Activated CD4-positive, CD25-positive, alpha-beta regulatory T cell (primary cell): ENCODE measurements at regions not wholly inside any gene's neighbourhood (a gene's known extent, or its start where the extent isn't known, plus 50 kb on each side); places are given as distances from the start of the nearest gene placed in this dataset.

Experiments used
- DNase-seq, 4 experiments: peaks; one replicate each; lab custom pipeline; 2025; lab: John Stamatoyannopoulos, UW

DNA sequence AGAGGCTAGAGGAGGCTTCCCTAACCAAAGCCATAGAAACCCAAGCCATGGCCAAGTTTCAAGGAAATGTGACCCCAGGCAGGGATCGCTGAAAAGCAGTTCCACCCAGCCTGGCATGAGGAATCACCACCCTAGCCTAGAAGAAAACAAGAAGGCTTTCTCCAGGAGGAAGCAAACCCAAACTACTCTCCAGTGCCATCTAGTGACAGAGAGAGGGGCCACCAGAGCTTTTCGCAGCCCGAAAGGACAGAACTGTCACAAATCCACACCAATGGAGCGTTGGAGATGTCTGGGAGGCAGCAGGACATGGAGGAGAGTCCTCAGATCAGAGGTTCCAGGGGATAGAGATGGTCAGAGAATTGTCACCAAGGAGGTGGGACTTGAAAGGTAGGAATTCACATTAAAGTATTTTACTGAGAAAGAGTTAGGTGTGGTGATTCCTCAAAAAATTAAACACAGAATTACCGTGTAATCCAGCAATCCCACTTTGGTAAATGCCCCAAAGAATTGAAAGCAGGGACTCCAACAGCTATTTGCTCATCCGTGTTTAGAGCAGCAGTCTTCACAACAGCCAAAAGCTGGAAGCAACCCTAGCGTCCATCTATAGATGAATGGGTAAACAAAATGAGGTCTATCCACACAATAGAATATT, 67.3 kb upstream of the NUP50 start:
- peak in 2 of 4 experiments; percentile 8 to 13 for DNase-seq

- no peak for DNase-seq
Measured at GRCh38 chr22:45097061-45097460, 66.7 kb upstream of the NUP50 start.

GRCh38 chr22:45098056-45098455, 65.7 kb upstream of the NUP50 start:
- DNase-seq, result no peak

DNA sequence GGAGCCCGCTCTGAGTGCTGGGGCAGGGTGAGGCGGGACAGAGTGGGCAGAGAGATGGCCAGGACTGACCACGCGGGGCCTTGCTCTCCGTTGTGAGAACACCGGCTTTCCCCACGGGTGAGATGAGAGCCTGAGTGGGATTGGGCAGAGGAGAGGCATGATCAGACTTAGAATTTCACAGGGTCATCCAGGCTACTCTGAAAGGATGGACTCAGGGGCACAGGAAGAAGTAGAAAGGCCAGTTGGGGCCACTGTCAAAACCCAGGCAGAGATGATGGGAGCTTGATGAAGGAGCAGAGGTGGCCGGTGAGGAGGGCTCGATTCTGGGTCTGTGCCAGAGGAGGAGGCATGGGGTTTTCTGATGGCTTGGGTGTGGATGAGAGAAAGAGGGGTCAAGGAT, 63.8 kb upstream of the NUP50 start:
- DNase-seq, result no peak

DNA sequence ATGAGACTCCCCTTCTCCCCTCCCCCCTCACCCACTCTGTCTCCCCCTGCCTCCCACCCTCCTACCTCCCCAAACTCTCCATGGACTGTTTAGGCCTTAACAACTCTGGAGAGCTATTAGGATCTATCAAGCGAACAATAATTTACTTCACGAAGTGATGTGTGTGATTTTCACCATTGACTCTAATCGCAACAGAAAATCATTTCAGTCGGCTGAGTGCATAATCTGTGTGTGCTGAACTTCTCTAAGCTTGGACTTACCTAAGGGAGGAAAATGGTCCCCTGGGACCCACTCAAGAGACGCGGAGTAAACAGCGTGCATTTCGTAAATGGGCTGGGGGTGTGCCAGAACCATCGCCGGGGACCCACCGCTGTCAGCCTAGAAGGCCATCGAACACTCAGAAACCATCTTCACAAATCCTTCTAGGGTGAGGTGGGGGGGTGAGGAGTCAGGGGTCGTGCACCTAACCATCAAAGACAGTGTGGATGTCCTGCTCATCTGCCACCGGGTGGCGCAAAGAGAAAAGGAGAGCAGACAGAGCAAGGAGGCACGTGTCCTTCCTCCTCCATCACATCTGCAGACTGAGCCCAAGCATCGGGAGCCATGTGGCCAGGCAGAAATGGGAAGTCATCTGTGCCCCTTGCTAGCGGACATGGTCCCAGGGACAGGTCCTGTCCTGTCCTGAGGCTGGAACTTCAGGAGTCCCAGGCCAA, 62.1 kb upstream of the NUP50 start:
- DNase-seq, result peak in 1 of 4 experiments; percentile 7

DNA sequence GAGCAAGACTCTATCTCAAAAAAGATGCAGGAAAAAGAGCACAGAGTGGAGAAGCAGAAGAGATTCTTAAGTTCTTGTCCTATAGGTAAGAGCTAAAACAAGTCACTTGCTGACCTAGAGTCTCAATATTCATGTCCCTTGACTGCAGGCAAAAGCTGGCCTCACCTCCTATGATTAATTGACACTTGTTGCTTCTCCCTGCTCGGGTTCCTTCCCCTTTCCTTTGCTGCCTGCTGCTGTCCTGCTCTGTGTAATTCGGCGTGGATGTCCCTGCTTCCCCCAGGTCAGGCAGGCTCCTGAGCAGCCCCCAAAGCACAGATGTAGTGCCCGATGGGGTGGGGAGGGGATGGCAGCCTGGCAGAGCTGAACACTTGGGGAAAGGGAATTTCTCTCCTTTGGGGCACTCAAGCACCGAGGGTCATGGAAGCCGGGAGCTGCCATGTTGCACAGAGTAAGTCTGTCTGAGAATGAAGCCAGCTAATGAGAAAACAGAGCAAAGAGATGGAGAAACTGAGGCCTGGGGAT, 60.8 kb upstream of the NUP50 start:
- no peak for DNase-seq

GRCh38 chr22:45103756-45104155, 60.0 kb upstream of the NUP50 start:
- DNase-seq, result no peak

GRCh38 chr22:45104313-45104712, 59.4 kb upstream of the NUP50 start:
- no peak for DNase-seq

DNA sequence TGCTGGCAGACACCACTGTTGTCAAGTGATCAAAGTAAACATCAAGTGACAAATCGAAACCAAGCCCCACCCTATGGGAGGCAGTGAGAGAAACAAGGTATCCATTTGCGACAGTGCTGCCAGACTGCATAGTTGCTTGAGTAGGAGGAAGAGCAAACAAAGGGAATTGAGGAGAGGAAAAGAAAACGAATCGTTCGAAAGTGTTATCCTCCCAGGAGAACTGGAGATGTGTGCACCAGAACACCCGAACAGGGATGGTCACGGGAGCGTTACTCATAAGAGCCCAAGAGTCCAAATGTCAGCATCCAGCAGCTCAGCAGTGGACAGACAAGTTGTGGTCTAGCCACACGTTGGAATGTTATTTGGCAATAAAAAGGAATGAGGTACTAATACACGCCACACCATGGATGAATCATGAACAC, 58.4 kb upstream of the NUP50 start:
- no peak for DNase-seq

DNA sequence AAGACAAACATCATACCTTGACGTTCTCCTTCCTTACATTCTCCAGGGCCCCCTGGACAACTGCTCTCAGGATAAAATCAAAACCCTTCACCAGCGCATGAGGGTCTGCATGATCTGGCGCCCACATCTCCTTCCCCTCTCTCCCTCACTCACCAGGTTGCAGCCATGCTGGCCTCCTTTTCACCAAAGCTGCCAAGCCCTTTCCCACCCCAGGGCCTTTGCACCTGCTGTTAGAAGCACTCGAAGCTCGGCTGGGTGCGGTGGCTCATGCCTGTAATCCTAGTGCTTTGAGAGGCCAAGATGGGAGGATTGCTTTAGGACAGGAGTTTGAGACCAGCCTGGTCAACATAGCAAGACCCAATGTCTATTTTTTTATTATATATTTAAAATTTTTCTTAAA, 56.1 kb upstream of the NUP50 start:
- DNase-seq, result no peak

- no peak for DNase-seq
Measured at GRCh38 chr22:45112136-45112879, 51.4 kb upstream of the NUP50 start.
